NCI-H2107 treated with DMSO at 0.1 percent for 48 hours (cell line): ENCODE measurements at regions not wholly inside any gene's neighbourhood (a gene's known extent, or its start where the extent isn't known, plus 50 kb on each side); places are given as distances from the start of the nearest gene placed in this dataset.
"Not testable (repeated sequence)": the region's sequence is repeated elsewhere in the genome, so short reads cannot be mapped to it uniquely, and the experiment has no call there.

ENCODE experiments used
- DNase-seq: peaks from one replicate; lab custom pipeline; 2025; ENCODE audit not compliant: unreplicated experiment; lab: John Stamatoyannopoulos, UW

GRCh38 chr14:25887251-25887878 lies 710.5 kb downstream of the NOVA1 start:
- DNase-seq: no peak

- no peak for DNase-seq
Observed at GRCh38 chr14:25884657-25885056, 713.2 kb downstream of the NOVA1 start.

GRCh38 chr14:25882899-25883298 lies 714.9 kb downstream of the NOVA1 start:
- DNase-seq: no peak

- DNase-seq: no peak
Observed at GRCh38 chr14:25875475-25875874, 722.4 kb downstream of the NOVA1 start.

GRCh38 chr14:25869854-25870253 lies 728.0 kb downstream of the NOVA1 start:
- no peak for DNase-seq

- DNase-seq: no peak
Observed at GRCh38 chr14:25868521-25869314, 729.1 kb downstream of the NOVA1 start.

GRCh38 chr14:25861406-25861805 lies 736.4 kb downstream of the NOVA1 start:
- DNase-seq: no peak

- DNase-seq: no peak
Observed at GRCh38 chr14:25848601-25849000, 749.2 kb downstream of the NOVA1 start.

GRCh38 chr14:25846246-25846645 lies 751.6 kb downstream of the NOVA1 start:
- no peak for DNase-seq

GRCh38 chr14:25843481-25844470 lies 754.1 kb downstream of the NOVA1 start:
- DNase-seq: no peak

- DNase-seq: no peak
Observed at GRCh38 chr14:25841226-25841625, 756.6 kb downstream of the NOVA1 start.

- no peak for DNase-seq
Observed at GRCh38 chr14:25837551-25837965, 760.3 kb downstream of the NOVA1 start.

- DNase-seq: no peak
Observed at GRCh38 chr14:25836636-25837035, 761.2 kb downstream of the NOVA1 start.

GRCh38 chr14:25833341-25834126 lies 764.3 kb downstream of the NOVA1 start:
- DNase-seq: peak; percentile 29

- DNase-seq: no peak
Observed at GRCh38 chr14:25832585-25832984, 765.2 kb downstream of the NOVA1 start.

- DNase-seq: no peak
Observed at GRCh38 chr14:25828562-25828961, 769.3 kb downstream of the NOVA1 start.

- DNase-seq: no peak
Observed at GRCh38 chr14:25826105-25826504, 771.7 kb downstream of the NOVA1 start.

GRCh38 chr14:25820368-25820767 lies 770.4 kb upstream of the STXBP6 start:
- DNase-seq: no peak

- DNase-seq: not testable (repeated sequence)
Observed at GRCh38 chr14:25814622-25815021, 764.7 kb upstream of the STXBP6 start.

GRCh38 chr14:25803386-25804018 lies 753.6 kb upstream of the STXBP6 start:
- no peak for DNase-seq
